GM13977 (cell line): ENCODE measurements at regions not wholly inside any gene's neighbourhood (a gene's known extent, or its start where the extent isn't known, plus 50 kb on each side); places are given as distances from the start of the nearest gene placed in this dataset.

Experiments used
- DNase-seq: peaks from one replicate; pipeline ENCODE4 v3.0.0; 2012; ENCODE audit warnings: low spot score
- in situ Hi-C: fragments of 300-500 bp; cut with MboI; formaldehyde crosslinking; loops from one replicate; pipeline ENCODE4 v1.12.0; 2022; ENCODE audit warnings: low sequenced_read_pairs, low pct_unique_long_range_greater_than_20kb, mixed read lengths, inconsistent platforms; ENCODE audit not compliant: unreplicated experiment
- TF ChIP-seq, protein P1 (sequence below): IDR thresholded peaks from 2 replicates; pipeline ENCODE4 v1.5.1; 2012; ENCODE audit warnings: mild to moderate bottlenecking, control low read depth; ENCODE audit not compliant: insufficient read depth; ENCODE audit errors: extremely low read depth, missing control alignments

DNA sequence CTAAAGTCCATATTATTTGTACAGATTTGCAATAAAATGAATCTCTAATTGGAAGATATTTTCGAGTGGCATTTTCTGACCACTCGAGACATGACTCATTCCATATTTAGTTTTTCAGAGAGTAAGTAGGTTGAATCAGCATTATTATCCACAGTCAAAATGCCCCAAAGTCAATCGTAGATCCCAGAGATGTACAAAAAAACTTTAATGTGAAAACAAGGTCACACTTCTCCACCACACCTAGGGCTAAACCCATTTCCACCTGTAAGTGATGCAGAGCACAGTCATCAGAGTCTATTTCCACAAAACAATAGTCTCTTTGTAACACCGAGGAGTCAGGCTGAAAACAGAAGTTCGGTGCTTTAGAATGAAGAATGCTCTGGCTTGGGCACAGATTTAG, 117.1 kb upstream of the TENM3 start:
- in situ Hi-C loops: no loop called here
- TF ChIP-seq, protein P1, sequence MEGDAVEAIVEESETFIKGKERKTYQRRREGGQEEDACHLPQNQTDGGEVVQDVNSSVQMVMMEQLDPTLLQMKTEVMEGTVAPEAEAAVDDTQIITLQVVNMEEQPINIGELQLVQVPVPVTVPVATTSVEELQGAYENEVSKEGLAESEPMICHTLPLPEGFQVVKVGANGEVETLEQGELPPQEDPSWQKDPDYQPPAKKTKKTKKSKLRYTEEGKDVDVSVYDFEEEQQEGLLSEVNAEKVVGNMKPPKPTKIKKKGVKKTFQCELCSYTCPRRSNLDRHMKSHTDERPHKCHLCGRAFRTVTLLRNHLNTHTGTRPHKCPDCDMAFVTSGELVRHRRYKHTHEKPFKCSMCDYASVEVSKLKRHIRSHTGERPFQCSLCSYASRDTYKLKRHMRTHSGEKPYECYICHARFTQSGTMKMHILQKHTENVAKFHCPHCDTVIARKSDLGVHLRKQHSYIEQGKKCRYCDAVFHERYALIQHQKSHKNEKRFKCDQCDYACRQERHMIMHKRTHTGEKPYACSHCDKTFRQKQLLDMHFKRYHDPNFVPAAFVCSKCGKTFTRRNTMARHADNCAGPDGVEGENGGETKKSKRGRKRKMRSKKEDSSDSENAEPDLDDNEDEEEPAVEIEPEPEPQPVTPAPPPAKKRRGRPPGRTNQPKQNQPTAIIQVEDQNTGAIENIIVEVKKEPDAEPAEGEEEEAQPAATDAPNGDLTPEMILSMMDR: no peak
- no peak for DNase-seq

DNA sequence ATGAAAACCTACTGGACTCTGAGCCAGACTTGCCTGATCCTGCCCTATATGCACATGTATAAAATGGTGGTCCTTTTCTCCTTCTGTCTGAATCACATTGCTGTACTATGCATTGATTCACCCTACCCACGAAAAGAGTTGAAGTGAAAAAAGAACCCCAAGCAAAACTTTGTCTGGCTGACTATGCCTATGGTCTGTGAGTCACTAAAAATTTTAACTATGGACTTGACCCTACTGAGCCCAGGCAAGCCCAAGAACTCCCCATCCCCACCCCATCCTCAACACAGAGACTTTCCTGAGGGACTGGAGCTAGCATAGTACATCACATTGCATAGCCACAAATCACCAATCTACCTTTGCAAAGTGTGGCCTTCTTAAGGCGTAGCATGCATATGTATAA, 116.6 kb upstream of the TENM3 start:
- in situ Hi-C loops: no loop called here

DNA sequence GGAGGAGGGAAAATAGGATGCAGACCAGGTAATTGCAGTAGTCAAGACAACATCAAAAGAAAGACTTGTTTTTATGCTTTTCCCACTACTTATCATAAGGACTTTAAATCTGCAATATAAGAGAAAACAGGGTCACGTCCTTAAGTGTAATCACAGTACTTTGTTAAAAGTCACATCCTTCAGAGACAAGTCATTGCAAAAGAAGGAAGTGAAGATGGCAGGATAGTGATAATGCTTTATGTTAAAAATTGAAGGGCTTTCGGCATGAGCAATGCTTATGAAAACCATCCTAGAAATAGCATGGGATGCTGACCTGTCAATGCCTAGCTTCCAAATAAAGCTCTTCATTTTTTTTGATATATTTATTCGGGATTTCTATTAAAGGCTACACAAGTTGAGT, 110.2 kb upstream of the TENM3 start:
- DNase-seq: no peak
- TF ChIP-seq, protein P1: no peak
- in situ Hi-C loops: no loop called here

More for the DNA sequence above, 116.6 kb upstream of the TENM3 start:
- no peak for DNase-seq
- TF ChIP-seq, protein P1: no peak

DNA sequence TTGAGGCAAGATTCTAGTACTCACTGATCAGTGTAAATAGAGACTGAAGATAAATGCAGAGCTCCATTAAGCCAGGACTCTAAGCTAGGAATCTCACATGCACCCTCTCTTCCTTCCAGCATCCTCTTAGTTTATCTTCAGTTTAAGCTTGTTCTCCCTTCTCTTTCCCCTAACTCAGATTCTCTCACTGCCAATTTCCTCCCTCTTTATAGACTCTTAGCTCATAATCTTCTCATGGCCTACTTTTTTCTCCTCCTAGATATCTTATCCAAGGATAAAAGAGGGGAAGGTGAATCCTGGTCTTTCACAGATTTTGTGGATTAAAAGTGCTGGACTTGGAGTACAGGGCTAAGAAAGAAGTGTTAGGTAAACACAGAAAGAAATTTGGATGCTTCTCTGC, 108.9 kb upstream of the TENM3 start:
- TF ChIP-seq, protein P1: no peak
- in situ Hi-C loops: no loop called here

DNA sequence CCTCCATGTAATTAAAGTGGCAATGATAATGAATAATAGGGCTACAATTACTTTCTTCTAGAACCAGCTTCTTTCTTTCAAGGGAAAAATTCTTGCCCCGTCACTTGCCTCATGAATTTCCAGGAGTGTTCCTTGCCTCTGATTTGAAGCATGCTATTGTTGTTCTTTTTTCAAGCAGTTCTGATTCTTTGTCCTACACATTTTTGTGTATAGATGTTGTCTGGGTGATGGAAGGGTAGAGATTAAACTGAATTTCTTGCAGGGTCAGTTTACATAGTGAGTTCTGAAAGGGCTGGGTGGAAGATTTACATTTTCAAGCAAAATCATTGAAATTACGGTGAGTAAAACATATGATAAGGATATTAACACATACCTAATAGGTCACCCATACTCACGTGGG, 107.0 kb upstream of the TENM3 start:
- in situ Hi-C loops: no loop called here
- no peak for DNase-seq
- TF ChIP-seq, protein P1: no peak

More for the DNA sequence above, 108.9 kb upstream of the TENM3 start:
- no peak for DNase-seq

DNA sequence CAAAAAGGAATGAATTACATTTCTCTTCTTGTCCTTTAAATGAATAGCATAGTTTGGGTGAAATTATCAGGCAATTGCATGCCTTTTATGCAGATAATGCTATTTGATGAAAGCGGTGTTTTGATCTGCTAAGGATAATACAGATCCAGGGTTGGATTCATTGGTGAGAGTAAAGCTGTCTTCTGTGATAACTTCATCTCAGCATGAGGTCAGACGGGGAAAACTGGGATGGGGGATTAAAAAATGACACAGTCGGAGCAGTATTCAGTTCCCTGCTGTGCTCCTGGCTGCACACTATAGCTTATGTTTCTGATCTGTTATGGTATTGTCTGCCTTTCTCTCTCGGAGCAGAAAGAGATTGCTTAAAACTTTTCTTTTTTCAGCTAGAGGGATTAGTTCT, 105.9 kb upstream of the TENM3 start:
- in situ Hi-C loops: no loop called here
- TF ChIP-seq, protein P1: no peak
- no peak for DNase-seq

DNA sequence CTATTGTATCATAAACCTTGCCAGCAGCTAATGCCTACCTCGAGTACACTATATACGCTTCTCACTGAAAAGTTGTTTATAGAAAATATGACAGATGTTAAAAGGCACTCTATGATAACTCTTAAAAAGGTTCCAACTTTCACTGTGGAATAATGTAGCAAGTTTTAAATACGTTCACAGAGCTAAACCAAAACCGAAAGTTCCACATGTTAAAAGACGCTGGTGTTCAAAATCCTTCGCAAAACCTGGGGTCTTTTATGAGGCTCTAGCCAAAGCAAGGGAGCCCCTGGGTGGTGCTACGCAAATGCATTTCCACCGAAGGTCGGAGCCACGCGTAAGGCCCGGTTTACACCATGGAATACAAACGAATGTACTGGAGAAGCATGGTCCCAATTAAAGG, 103.7 kb upstream of the TENM3 start:
- in situ Hi-C loops: no loop called here

More for the DNA sequence above, 103.7 kb upstream of the TENM3 start:
- DNase-seq: no peak
- TF ChIP-seq, protein P1: no peak
